OCI-LY3 (cell line): ENCODE measurements at regions not wholly inside any gene's neighbourhood (a gene's known extent, or its start where the extent isn't known, plus 50 kb on each side); places are given as distances from the start of the nearest gene placed in this dataset.

Experiments used
- H2AFZ ChIP-seq: fragments of 200-600, 300-600 bp; shearing (Covaris generic); 2 replicates; pipeline ENCODE4 v1.6.0; 2014; ENCODE audit warnings: antibody characterized with exemption, low read depth, low read length
- H3K27ac ChIP-seq: fragments of 200-600, 300-600 bp; sonication (generic); 2 replicates; pipeline ENCODE4 v1.5.1; 2014; ENCODE audit warnings: mild to moderate bottlenecking, low read length, moderate library complexity, mixed read lengths
- H3K27me3 ChIP-seq: fragments of 200-600, 300-600 bp; sonication (generic); 2 replicates; pipeline ENCODE4 v1.6.1; 2014; ENCODE audit warnings: low read depth, low read length, mixed read lengths
- H3K36me3 ChIP-seq: fragments of 200-600, 300-600 bp; sonication (generic); replicated peaks from 2 replicates; pipeline ENCODE3; 2014; ENCODE audit warnings: low read depth, low read length, mixed read lengths
- H3K4me1 ChIP-seq: fragments of 300-600, 200-600 bp; sonication (generic); 2 replicates; pipeline ENCODE4 v1.6.1; 2014; ENCODE audit warnings: low read length, mixed read lengths
- H3K4me2 ChIP-seq: fragments of 200-600, 300-600 bp; sonication (generic); 2 replicates; pipeline ENCODE4 v1.6.1; 2014; ENCODE audit warnings: low read length, mixed read lengths
- H3K4me3 ChIP-seq: fragments of 300-600, 200-600 bp; sonication (generic); 2 replicates; pipeline ENCODE4 v1.5.1; 2014; ENCODE audit warnings: antibody characterized with exemption, mild to moderate bottlenecking, low read length, moderate library complexity
- H3K79me2 ChIP-seq: fragments of 300-600, 200-600 bp; shearing (Covaris generic); 2 replicates; pipeline ENCODE4 v1.6.1; 2014; ENCODE audit warnings: mild to moderate bottlenecking, low read length, mixed read lengths
- H3K9ac ChIP-seq: fragments of 300-600, 200-600 bp; shearing (Covaris generic); 2 replicates; pipeline ENCODE4 v1.6.0; 2014; ENCODE audit warnings: mild to moderate bottlenecking, low read length, moderate library complexity
- H3K9me3 ChIP-seq: fragments of 200-600, 300-600 bp; shearing (Covaris generic); 2 replicates; pipeline ENCODE4 v1.6.1; 2014; ENCODE audit warnings: low read length, mixed read lengths; ENCODE audit not compliant: insufficient read depth
- H4K20me1 ChIP-seq: fragments of 200-600, 300-600 bp; sonication (generic); 2 replicates; pipeline ENCODE4 v1.6.1; 2016; ENCODE audit warnings: low read length, mixed read lengths; ENCODE audit not compliant: insufficient read depth
- CTCF ChIP-seq: fragments of 200-600, 300-600 bp; sonication (generic); IDR thresholded peaks from 2 replicates; pipeline ENCODE4 v1.5.1; 2014; ENCODE audit warnings: antibody characterized with exemption, low read length, low read depth
- EZH2phosphoT487 ChIP-seq: fragments of 200-600 bp; shearing (Covaris generic); IDR thresholded peaks from 2 replicates; pipeline ENCODE4 v1.6.1; 2018; ENCODE audit warnings: antibody characterized with exemption, mixed run types, low read depth

GRCh38 chr10:61350068-61350467, 103.1 kb downstream of the TMEM26 start:
- Histone ChIP-seq H3K9me3 (no peaks in the 10 kb centered on the region), H2AFZ (no peak overlapping the region), H3K36me3 (no peaks in the 10 kb centered on the region), H3K4me3 (no peak overlapping the region), H3K79me2 (no peaks in the 10 kb centered on the region), H3K4me1 (no peaks in the 10 kb centered on the region), H3K27ac (no peak overlapping the region), H3K4me2 (no peak overlapping the region), H3K9ac (no peak overlapping the region), H4K20me1 (no peaks in the 10 kb centered on the region), H3K27me3 (no peaks in the 10 kb centered on the region)
- TF ChIP-seq CTCF (no peak), EZH2phosphoT487 (no peak)

DNA sequence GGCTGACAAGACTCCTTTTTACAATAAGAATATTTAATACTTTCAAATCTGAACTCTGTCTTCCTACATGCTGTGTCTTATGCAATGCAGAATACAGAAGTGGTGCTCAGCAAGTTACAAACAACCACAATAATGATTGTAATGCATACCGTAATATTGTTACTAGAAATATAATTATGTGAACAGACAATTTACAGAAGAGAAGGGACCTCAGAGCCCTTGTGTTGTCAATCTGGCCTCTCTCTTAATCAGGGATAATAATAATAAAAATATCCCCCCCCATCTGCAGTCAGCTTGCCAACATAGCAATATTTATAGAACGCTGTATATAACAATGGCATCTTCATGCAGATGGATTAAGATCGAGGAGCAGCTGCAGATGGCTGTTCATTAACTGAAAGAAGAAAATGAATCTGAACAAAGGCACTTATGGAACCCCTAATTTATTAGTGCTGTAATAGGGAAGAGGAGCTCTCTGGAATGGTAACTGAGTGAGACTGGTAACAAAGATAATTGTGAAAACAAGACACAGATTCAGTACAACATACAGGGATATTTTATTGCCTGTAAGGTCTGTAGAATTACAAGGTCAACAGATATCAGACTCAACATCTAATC, 106.3 kb downstream of the TMEM26 start:
- H3K4me1 ChIP-seq, result no peaks in the 10 kb centered on the region
- no peaks in the 10 kb centered on the region for H4K20me1 ChIP-seq
- H3K4me3 ChIP-seq, result no peak overlapping the region
- H3K36me3 ChIP-seq, result no peaks in the 10 kb centered on the region
- H3K9me3 ChIP-seq, result no peaks in the 10 kb centered on the region
- no peak for TF ChIP-seq EZH2phosphoT487
- no peak for TF ChIP-seq CTCF
- no peak overlapping the region for H3K27ac ChIP-seq
- H2AFZ ChIP-seq, result no peak overlapping the region
- no peaks in the 10 kb centered on the region for H3K79me2 ChIP-seq
- no peak overlapping the region for H3K4me2 ChIP-seq
- H3K9ac ChIP-seq, result no peak overlapping the region
- no peaks in the 10 kb centered on the region for H3K27me3 ChIP-seq

DNA sequence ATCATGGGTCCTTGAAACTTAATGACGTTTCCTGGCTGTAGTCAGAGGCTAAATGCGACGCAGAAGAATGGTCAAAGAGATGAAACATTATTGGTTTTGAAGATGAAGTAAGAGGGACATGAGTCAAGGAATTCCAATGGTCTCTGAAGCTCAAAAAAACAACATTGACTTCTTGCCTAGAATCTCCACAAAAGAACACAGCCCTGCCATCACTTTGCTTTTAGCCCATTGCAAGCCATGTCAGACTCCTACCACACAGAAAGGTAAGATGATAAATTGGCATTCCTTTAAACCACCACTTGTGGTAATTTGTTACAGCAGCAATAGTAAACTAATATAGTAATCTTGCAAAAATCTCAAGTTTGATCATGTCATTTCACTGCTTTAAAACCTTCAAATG, 109.4 kb downstream of the TMEM26 start:
- no peaks in the 10 kb centered on the region for H4K20me1 ChIP-seq
- TF ChIP-seq EZH2phosphoT487, result no peak
- no peak for TF ChIP-seq CTCF
- no peak overlapping the region for H2AFZ ChIP-seq
- H3K27me3 ChIP-seq, result no peaks in the 10 kb centered on the region
- H3K9ac ChIP-seq, result no peak overlapping the region
- H3K9me3 ChIP-seq, result no peaks in the 10 kb centered on the region
- no peak overlapping the region for H3K4me3 ChIP-seq
- no peaks in the 10 kb centered on the region for H3K79me2 ChIP-seq
- no peak overlapping the region for H3K27ac ChIP-seq
- H3K4me2 ChIP-seq, result no peak overlapping the region
- no peaks in the 10 kb centered on the region for H3K4me1 ChIP-seq
- no peaks in the 10 kb centered on the region for H3K36me3 ChIP-seq

GRCh38 chr10:61342858-61343572, 110.2 kb downstream of the TMEM26 start:
- Histone ChIP-seq H3K9me3 (no peaks in the 10 kb centered on the region), H3K27ac (no peak overlapping the region), H3K4me3 (no peak overlapping the region), H3K27me3 (no peaks in the 10 kb centered on the region), H3K4me2 (no peak overlapping the region), H3K36me3 (no peaks in the 10 kb centered on the region), H4K20me1 (no peaks in the 10 kb centered on the region), H2AFZ (no peak overlapping the region), H3K4me1 (no peaks in the 10 kb centered on the region), H3K9ac (no peak overlapping the region), H3K79me2 (no peaks in the 10 kb centered on the region)
- TF ChIP-seq CTCF, result no peak
- no peak for TF ChIP-seq EZH2phosphoT487
